Peyer's patch (tissue), 4 donors: ENCODE measurements at regions not wholly inside any gene's neighbourhood (a gene's known extent, or its start where the extent isn't known, plus 50 kb on each side); places are given as distances from the start of the nearest gene placed in this dataset.
"Not testable (repeated sequence)": the region's sequence is repeated elsewhere in the genome, so short reads cannot be mapped to it uniquely, and the experiment has no call there.

Source experiments
- DNase-seq, 3 donors: peaks; one replicate each; pipeline ENCODE4 v3.0.0-alpha.2; 2017 to 2019
- H3K27ac ChIP-seq, 4 donors: fragments of 200-600 bp; sonication (generic); one replicate each; pipeline ENCODE4 v1.5.1; 2016 to 2019
- H3K27me3 ChIP-seq, 2 donors: fragments of 200-600 bp; sonication (generic); one replicate each; pipeline ENCODE4 v1.5.1; 2019
- H3K36me3 ChIP-seq, 3 donors: fragments of 200-600 bp; sonication (generic); one replicate each; pipeline ENCODE4 v1.5.1; 2016 to 2019
- H3K4me1 ChIP-seq, 4 donors: fragments of 200-600 bp; sonication (generic); one replicate each; pipeline ENCODE4 v1.5.1; 2016 to 2019
- H3K4me3 ChIP-seq, 4 donors: fragments of 200-600 bp; sonication (generic); 1 replicate in 3 of 4; 2 replicates in 1 of 4; pipeline ENCODE4 v1.5.1; 2016 to 2019; ENCODE audit warnings: mild to moderate bottlenecking in 1 of 4
- H3K9me3 ChIP-seq, 4 donors: fragments of 200-600 bp; sonication (generic); one replicate each; pipeline ENCODE4 v1.5.1; 2016 to 2019; ENCODE audit warnings: mild to moderate bottlenecking in 1 of 4
- POLR2A ChIP-seq, 2 donors: fragments of 450-650 bp; IDR thresholded peaks; one replicate each; pipeline ENCODE4 v1.5.1; 2017; ENCODE audit warnings: antibody characterized with exemption in 2 of 2, mild to moderate bottlenecking in 2 of 2, moderate library complexity in 2 of 2
- TF ChIP-seq, protein P1 (sequence below), 6 experiments: fragments of 450-650 bp in 4 of 6; fragments of 200-600 bp in 2 of 6; sonication (generic) in 1 of 6; IDR thresholded peaks; one replicate each; pipeline ENCODE4 v1.5.1; 2017 to 2019; ENCODE audit warnings: antibody characterized with exemption in 6 of 6, mild to moderate bottlenecking in 3 of 6, moderate library complexity in 1 of 6

DNA sequence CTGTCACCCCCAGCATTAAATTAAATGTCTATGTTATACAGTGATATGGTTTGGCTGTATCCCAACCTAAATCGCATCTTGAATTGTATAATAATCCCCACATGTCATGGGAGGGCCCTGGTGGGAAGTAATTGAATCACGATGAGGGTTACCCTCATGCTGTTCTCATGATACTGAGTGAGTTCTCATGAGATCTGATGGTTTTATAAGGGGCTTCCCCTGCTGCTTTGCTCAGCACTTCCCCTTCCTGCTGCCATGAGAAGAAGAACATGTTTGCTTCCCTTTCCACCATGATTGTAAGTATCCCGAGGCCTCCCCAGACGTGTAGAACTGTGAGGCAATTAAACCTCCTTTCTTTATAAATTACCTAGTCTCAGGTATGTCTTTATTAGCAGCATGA, 445.7 kb downstream of the MRPL39 start:
- Histone ChIP-seq H3K27me3 (no peaks in the 10 kb centered on the region), H3K27ac (no peak overlapping the region), H3K36me3 (no peaks in the 10 kb centered on the region), H3K4me1 (no peaks in the 10 kb centered on the region), H3K4me3 (no peak overlapping the region), H3K9me3 (peaks cover 0 to 3% (median 0%) of the 10 kb centered on the region in 4 donors)
- no peak for TF ChIP-seq POLR2A (IDR thresholded peaks at IDR 0.05)
- TF ChIP-seq, protein P1, sequence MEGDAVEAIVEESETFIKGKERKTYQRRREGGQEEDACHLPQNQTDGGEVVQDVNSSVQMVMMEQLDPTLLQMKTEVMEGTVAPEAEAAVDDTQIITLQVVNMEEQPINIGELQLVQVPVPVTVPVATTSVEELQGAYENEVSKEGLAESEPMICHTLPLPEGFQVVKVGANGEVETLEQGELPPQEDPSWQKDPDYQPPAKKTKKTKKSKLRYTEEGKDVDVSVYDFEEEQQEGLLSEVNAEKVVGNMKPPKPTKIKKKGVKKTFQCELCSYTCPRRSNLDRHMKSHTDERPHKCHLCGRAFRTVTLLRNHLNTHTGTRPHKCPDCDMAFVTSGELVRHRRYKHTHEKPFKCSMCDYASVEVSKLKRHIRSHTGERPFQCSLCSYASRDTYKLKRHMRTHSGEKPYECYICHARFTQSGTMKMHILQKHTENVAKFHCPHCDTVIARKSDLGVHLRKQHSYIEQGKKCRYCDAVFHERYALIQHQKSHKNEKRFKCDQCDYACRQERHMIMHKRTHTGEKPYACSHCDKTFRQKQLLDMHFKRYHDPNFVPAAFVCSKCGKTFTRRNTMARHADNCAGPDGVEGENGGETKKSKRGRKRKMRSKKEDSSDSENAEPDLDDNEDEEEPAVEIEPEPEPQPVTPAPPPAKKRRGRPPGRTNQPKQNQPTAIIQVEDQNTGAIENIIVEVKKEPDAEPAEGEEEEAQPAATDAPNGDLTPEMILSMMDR (IDR thresholded peaks at IDR 0.05), result no peak
- DNase-seq, result no peak

DNA sequence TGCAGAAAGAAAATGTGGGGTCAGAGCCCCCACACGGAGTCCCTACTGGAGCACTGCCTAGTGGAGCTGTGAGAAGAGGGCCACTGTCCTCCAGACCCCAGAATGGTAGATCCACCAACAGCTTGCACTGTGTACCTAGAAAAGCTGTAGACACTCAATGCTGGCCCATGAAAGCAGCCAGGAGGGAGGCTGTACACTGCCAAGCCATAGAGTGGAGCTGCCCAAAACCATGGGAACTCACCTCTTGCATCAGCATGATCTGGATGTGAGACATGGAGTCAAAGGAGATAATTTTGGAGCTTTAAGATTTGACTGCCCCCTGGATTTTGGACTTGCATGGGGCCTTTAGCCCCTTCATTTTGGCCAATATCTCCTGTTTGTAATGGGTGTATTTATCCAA, 452.3 kb downstream of the MRPL39 start:
- not testable (repeated sequence) for H3K4me1 ChIP-seq, DNase-seq, H3K36me3 ChIP-seq, H3K4me3 ChIP-seq, H3K27ac ChIP-seq, H3K27me3 ChIP-seq, H3K9me3 ChIP-seq

DNA sequence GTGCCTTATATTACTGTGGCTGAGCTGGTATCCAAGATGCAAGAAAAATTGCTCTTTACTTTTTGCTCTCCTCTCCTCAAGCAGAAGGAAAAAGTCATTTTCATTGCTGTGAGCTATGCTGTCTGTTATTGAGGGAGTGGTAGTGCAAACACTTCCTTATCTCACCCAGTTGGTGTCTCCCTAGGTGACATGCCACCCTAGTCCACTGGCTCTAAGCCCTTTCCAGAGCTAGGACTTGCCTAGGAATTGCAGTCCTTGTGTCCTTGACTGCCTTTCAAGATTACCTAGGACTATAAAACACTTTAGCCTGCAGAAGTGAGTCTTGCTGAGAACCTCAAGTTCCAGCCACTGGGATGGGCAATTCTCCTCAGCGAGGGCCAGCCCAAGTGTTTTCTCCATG, 458.3 kb downstream of the MRPL39 start:
- no peak overlapping the region for H3K27ac ChIP-seq
- DNase-seq, result no peak
- TF ChIP-seq, protein P1 (IDR thresholded peaks at IDR 0.05), result no peak
- TF ChIP-seq POLR2A (IDR thresholded peaks at IDR 0.05), result no peak

DNA sequence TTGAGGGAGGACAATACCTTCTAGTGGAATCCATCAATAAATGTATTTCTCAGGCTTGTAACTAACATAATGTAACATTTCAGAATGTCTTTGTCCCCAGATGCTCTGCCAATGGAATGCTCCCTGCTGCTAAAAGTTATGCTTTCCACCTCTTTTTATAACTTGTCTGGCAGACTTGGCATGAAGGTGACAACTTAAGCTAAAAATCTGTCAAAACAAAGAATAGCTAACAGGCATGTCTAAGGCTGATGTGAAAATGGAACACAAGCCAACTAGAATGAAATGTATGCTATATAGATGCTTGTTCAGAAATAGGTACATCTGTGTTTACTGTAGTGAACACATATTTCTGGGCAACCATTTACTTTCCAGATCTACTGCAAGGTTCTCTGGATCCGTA, 467.9 kb downstream of the MRPL39 start:
- Histone ChIP-seq H3K4me1 (no peaks in the 10 kb centered on the region), H3K27me3 (no peaks in the 10 kb centered on the region), H3K36me3 (no peaks in the 10 kb centered on the region), H3K27ac (no peak overlapping the region), H3K9me3 (no peaks in the 10 kb centered on the region), H3K4me3 (no peak overlapping the region)
- DNase-seq, result no peak
- TF ChIP-seq POLR2A (IDR thresholded peaks at IDR 0.05), result no peak
- TF ChIP-seq, protein P1 (IDR thresholded peaks at IDR 0.05), result no peak

More for the DNA sequence above, 458.3 kb downstream of the MRPL39 start:
- H3K36me3 ChIP-seq, result no peaks in the 10 kb centered on the region
- no peak overlapping the region for H3K4me3 ChIP-seq
- no peaks in the 10 kb centered on the region for H3K9me3 ChIP-seq
- no peaks in the 10 kb centered on the region for H3K4me1 ChIP-seq
- H3K27me3 ChIP-seq, result no peaks in the 10 kb centered on the region

DNA sequence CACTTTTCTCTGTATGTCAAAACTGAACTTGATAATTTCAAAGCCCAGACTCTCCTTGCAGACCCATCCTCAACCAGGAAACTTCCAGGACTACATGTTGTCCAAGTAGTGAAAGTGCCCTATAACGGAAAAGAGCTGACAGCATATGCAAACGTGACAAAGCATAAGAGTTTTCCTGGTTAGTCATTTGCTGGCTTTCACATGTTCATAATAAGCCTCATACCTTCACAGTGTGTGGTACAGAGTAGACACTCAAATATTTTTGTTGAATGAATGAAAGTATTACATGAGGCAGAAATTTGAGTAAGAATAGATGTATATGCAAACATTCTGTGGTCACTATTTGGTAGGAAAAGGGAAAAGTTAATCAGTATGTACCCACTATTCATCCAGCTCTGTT, 473.3 kb downstream of the MRPL39 start:
- Histone ChIP-seq H3K4me3 (no peak overlapping the region), H3K9me3 (no peaks in the 10 kb centered on the region), H3K4me1 (no peaks in the 10 kb centered on the region), H3K27me3 (no peaks in the 10 kb centered on the region), H3K27ac (no peak overlapping the region), H3K36me3 (no peaks in the 10 kb centered on the region)
- TF ChIP-seq, protein P1 (IDR thresholded peaks at IDR 0.05), result no peak
- no peak for TF ChIP-seq POLR2A (IDR thresholded peaks at IDR 0.05)
- DNase-seq, result no peak

DNA sequence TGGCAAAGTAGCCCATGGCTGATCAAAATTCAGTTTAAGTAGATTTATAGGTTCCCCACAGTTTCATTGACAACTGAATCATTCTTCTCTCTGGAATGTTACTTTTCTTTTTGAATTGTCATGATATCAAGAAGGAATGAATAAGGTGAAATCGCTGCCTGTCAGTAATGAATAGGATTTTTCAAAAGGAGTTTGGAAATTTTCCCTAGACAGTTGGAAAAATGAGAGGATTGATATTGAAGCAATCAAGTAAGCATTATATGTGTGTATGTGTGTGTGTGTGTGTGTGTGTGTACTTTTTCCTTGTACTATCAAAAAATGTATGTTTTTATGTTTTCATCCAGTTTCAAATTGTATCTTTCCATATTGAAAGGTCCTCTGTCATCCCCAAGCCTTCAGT, 479.5 kb downstream of the MRPL39 start:
- Histone ChIP-seq H3K9me3 (no peaks in the 10 kb centered on the region), H3K4me3 (no peak overlapping the region), H3K27me3 (no peaks in the 10 kb centered on the region), H3K36me3 (no peaks in the 10 kb centered on the region), H3K4me1 (no peaks in the 10 kb centered on the region), H3K27ac (no peak overlapping the region)
- DNase-seq, result no peak
- TF ChIP-seq, protein P1 (IDR thresholded peaks at IDR 0.05), result no peak
- no peak for TF ChIP-seq POLR2A (IDR thresholded peaks at IDR 0.05)
